Adrenal gland (tissue), 9 donors: ENCODE measurements at regions not wholly inside any gene's neighbourhood (a gene's known extent, or its start where the extent isn't known, plus 50 kb on each side); places are given as distances from the start of the nearest gene placed in this dataset.
A peak's percentile ranks its signal among the peaks of the same experiment; 100 is the strongest.

Experiments
- DNase-seq, 7 donors: peaks; one replicate each; pipeline ENCODE4 v3.0.0-alpha.2; 2019 to 2020
- H3K27ac ChIP-seq, 5 donors: fragments of 200-600 bp; sonication (generic) in 4 of 5; 1 replicate in 3 of 5; 2 replicates in 2 of 5; pipeline versions ENCODE4 v1.5.1 to v1.8.0; 2016 to 2020; ENCODE audit warnings: mild to moderate bottlenecking in 1 of 5
- H3K27me3 ChIP-seq: fragments of 200-600 bp; 2 replicates; pipeline ENCODE4 v1.8.0; 2021
- H3K36me3 ChIP-seq, 2 donors: fragments of 200-600 bp; replicated peaks in 1 of 2; 1 replicate in 1 of 2; 2 replicates in 1 of 2; pipeline versions ENCODE4 v1.5.1 to v1.8.0; 2018 to 2022
- H3K4me1 ChIP-seq, 2 donors: fragments of 200-600 bp; replicated peaks in 1 of 2; 1 replicate in 1 of 2; 2 replicates in 1 of 2; pipeline versions ENCODE4 v1.5.1 to v1.8.0; 2018 to 2021
- H3K4me3 ChIP-seq, 4 donors: fragments of 200-600 bp; sonication (generic) in 3 of 4; one replicate each; pipeline ENCODE4 v1.5.1; 2016 to 2018
- H3K9me3 ChIP-seq, 3 donors: fragments of 200-600 bp; sonication (generic) in 1 of 3; replicated peaks in 1 of 3; 1 replicate in 2 of 3; 2 replicates in 1 of 3; pipeline versions ENCODE4 v1.5.1 to v1.8.0; 2016 to 2021
- POLR2A ChIP-seq, 2 donors: fragments of 450-650 bp; IDR thresholded peaks; one replicate each; pipeline ENCODE4 v1.6.1; 2017; ENCODE audit warnings: antibody characterized with exemption in 2 of 2, mild to moderate bottlenecking in 2 of 2, moderate library complexity in 1 of 2
- WGBS, 4 donors: extraction: QIAGEN DNeasy Blood & Tissue Kit in 2 of 4; methylation state at CpG; one replicate each; pipeline versions ENCODE4 v1.1.5 to v1.1.7; 2013 to 2017; 5-methylcytosine and 5-hydroxymethylcytosine counted together
- intact Hi-C, 2 donors: fragments of 100-400 bp; cut with DNase I; formaldehyde crosslinking; loops; one replicate each; pipeline versions ENCODE4 v1.14.1 to v1.15.0; 2022 to 2023
- TF ChIP-seq, protein P1 (sequence below), 6 experiments: fragments of 450-650 bp in 4 of 6; fragments of 200-600 bp in 2 of 6; sonication (generic) in 1 of 6; IDR thresholded peaks; 1 replicate in 5 of 6; 2 replicates in 1 of 6; pipeline versions ENCODE4 v1.5.1 to v1.8.0; 2016 to 2021; ENCODE audit warnings: antibody characterized with exemption in 6 of 6, mild to moderate bottlenecking in 2 of 6, moderate library complexity in 1 of 6
- donor health status: healthy with polysubstance abuse.
- donor health status: Bipolar disorder and iron deficiency.
- donor health status: DM: yes; HTN: yes; CAD: no.
- donor health status: DM: no; HTN: no; CAD: no.
- donor health status: DM: no; HTN: no; CAD: no.

GRCh38 chr12:115811929-115812328 is 465.6 kb downstream of the MED13L start:
- Histone ChIP-seq H3K27me3 (no peaks in the 10 kb centered on the region), H3K36me3 (no peaks in the 10 kb centered on the region), H3K27ac (peak overlapping the region in 1 of 5 donors; percentile 39), H3K4me3 (no peak overlapping the region), H3K9me3 (no peaks in the 10 kb centered on the region), H3K4me1 (no peaks in the 10 kb centered on the region)
- WGBS, 4 donors, result 20 to 40% (median 30%) methylated on average over 1 of the region's 1 CpG
- intact Hi-C loops, result no loop called here
- peak in 5 of 7 donors; percentile 27 to 69 (median 34) for DNase-seq
- TF ChIP-seq POLR2A (IDR thresholded peaks at IDR 0.05), result no peak
- TF ChIP-seq, protein P1, sequence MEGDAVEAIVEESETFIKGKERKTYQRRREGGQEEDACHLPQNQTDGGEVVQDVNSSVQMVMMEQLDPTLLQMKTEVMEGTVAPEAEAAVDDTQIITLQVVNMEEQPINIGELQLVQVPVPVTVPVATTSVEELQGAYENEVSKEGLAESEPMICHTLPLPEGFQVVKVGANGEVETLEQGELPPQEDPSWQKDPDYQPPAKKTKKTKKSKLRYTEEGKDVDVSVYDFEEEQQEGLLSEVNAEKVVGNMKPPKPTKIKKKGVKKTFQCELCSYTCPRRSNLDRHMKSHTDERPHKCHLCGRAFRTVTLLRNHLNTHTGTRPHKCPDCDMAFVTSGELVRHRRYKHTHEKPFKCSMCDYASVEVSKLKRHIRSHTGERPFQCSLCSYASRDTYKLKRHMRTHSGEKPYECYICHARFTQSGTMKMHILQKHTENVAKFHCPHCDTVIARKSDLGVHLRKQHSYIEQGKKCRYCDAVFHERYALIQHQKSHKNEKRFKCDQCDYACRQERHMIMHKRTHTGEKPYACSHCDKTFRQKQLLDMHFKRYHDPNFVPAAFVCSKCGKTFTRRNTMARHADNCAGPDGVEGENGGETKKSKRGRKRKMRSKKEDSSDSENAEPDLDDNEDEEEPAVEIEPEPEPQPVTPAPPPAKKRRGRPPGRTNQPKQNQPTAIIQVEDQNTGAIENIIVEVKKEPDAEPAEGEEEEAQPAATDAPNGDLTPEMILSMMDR (IDR thresholded peaks at IDR 0.05), result no peak

DNA sequence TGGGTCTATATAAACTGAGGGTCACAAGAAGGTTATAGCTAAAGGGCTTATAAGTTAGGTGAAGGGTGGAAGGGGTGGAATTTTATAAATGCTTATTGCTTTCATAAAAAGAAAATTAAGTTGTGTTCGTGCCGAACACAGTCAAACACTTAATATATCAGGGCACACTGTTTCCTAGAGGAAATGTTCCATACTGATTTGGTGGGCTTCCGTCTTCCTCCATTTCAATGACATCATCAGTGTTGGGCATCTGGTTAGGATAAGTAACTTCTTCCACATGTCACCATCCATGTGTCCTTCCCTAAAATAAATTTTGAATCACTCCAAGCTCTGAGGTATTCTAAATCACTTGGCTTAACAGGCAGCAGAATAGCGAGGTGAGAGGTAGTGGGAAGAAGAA is 466.4 kb downstream of the MED13L start:
- Histone ChIP-seq H3K4me1 (no peaks in the 10 kb centered on the region), H3K27ac (peak overlapping the region in 2 of 5 donors; percentile 29 to 39), H3K9me3 (no peaks in the 10 kb centered on the region), H3K36me3 (no peaks in the 10 kb centered on the region), H3K27me3 (no peaks in the 10 kb centered on the region), H3K4me3 (no peak overlapping the region)
- 67 to 81% (median 72%) methylated on average over 4 of the region's 4 CpGs for WGBS, 4 donors
- no peak for TF ChIP-seq POLR2A (IDR thresholded peaks at IDR 0.05)
- TF ChIP-seq, protein P1 (IDR thresholded peaks at IDR 0.05), result no peak
- DNase-seq, result no peak
- intact Hi-C loops, result no loop called here

- Histone ChIP-seq H3K36me3 (no peaks in the 10 kb centered on the region), H3K27me3 (no peaks in the 10 kb centered on the region), H3K27ac (peak overlapping the region in 2 of 5 donors; percentile 3 to 29), H3K4me3 (no peak overlapping the region), H3K4me1 (no peaks in the 10 kb centered on the region), H3K9me3 (no peaks in the 10 kb centered on the region)
- WGBS, 4 donors, result 52 to 66% (median 60%) methylated on average over 13 of the region's 13 CpGs
- DNase-seq, result no peak
- TF ChIP-seq, protein P1 (IDR thresholded peaks at IDR 0.05), result no peak
- no peak for TF ChIP-seq POLR2A (IDR thresholded peaks at IDR 0.05)
- intact Hi-C loops, result no loop called here
These were observed 467.2 kb downstream of the MED13L start for GRCh38 chr12:115810122-115810901.

DNA sequence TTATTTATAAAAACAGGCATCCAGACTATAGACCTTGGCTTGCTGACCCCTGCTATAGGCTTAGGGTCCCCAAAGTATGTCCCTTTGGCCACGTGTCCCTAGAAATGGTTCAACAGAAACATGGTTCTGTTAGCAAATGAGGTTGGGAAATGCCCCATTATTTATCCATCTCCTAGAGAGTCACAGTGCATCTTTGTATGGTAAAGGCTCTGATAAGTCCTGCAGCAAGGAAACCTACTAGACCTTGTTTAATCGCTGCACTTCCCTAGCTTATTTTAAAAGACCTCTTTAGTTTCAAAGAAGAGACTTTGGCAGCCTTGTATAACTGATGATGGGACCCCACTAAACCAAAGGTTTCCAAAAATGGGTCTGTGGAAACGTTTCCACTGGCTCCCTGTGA is 471.5 kb downstream of the MED13L start:
- intact Hi-C loops, result no loop called here
- Histone ChIP-seq H3K9me3 (no peaks in the 10 kb centered on the region), H3K27ac (no peak overlapping the region), H3K4me3 (no peak overlapping the region), H3K4me1 (no peaks in the 10 kb centered on the region), H3K27me3 (no peaks in the 10 kb centered on the region), H3K36me3 (no peaks in the 10 kb centered on the region)
- no peak for DNase-seq
- 69 to 74% (median 72%) methylated on average over 3 of the region's 3 CpGs for WGBS, 4 donors
- TF ChIP-seq, protein P1 (IDR thresholded peaks at IDR 0.05), result no peak
- TF ChIP-seq POLR2A (IDR thresholded peaks at IDR 0.05), result no peak
